Right cardiac atrium (tissue), 5 donors: ENCODE measurements at regions not wholly inside any gene's neighbourhood (a gene's known extent, or its start where the extent isn't known, plus 50 kb on each side); places are given as distances from the start of the nearest gene placed in this dataset.

Experiments used
- ATAC-seq, 2 donors: fragments of 200-7000 bp; cut with Tn5 transposase; one replicate each; pipeline versions ENCODE4 v1.8.0 to v1.9.1; 2020; ENCODE audit warnings: moderate library complexity in 2 of 2, mild to moderate bottlenecking in 1 of 2
- DNase-seq, 3 donors: peaks; one replicate each; pipeline ENCODE4 v3.0.0-alpha.2; 2020
- H3K27ac ChIP-seq: one replicate; pipeline ENCODE4 v1.5.1; 2013; ENCODE audit warnings: mild to moderate bottlenecking, low read length, control low read depth, moderate library complexity
- H3K27me3 ChIP-seq: one replicate; pipeline ENCODE4 v1.6.1; 2013; ENCODE audit not compliant: control insufficient read depth, insufficient read depth
- H3K4me1 ChIP-seq: one replicate; pipeline ENCODE4 v1.6.1; 2013; ENCODE audit warnings: low read length; ENCODE audit not compliant: control insufficient read depth, insufficient read depth
- H3K4me3 ChIP-seq: one replicate; pipeline ENCODE4 v1.5.1; 2013; ENCODE audit warnings: low read length, control low read depth
- H3K9me3 ChIP-seq: one replicate; pipeline ENCODE4 v1.6.1; 2013; ENCODE audit warnings: low read length; ENCODE audit not compliant: control insufficient read depth
- WGBS: extraction: QIAGEN DNeasy Blood & Tissue Kit; methylation state at CpG from one replicate; pipeline ENCODE4 v1.1.7; 2013; 5-methylcytosine and 5-hydroxymethylcytosine counted together
- intact Hi-C, 4 donors: fragments of 100-400 bp; cut with DNase I; formaldehyde crosslinking; loops; one replicate each; pipeline versions ENCODE4 v1.11.0 to v1.14.0; 2022 to 2023
- donor health status: healthy with polysubstance abuse.
- donor health status: DM: no; HTN: yes; CAD: no.
- donor health status: DM: no; HTN: no; CAD: no.
- donor health status: DM: no; HTN: yes; CAD: no; lungs with severe emphysema.
- donor health status: DM: yes; HTN: yes; CAD: no.

DNA sequence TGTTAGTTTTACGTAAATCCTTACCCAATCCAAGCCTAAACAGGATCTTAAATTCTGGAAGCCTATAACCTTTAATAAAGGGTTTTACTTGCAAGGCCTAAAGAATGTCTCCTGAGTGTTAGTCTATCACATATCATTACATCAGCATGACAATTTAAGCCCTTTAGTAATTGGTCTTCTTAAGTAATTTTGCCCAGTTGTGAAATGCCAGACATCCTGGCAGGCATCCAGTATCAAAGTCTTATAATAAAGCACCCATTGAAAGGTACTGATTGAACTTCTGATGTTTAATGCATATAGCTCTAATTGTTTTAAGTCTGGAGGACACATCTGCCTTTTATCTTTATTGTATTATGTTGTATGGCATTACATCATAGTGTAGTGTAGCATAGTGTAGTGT, 1078.9 kb downstream of the SLITRK1 start:
- Histone ChIP-seq H3K4me3 (no peak overlapping the region), H3K4me1 (no peaks in the 10 kb centered on the region), H3K27ac (no peak overlapping the region), H3K27me3 (no peaks in the 10 kb centered on the region), H3K9me3 (no peaks in the 10 kb centered on the region)
- ATAC-seq (no peak), DNase-seq (no peak)
- WGBS: 93% methylated on average over 1 of the region's 1 CpG
- intact Hi-C loops: no loop called here

GRCh38 chr13:82802528-82802927, 1079.7 kb downstream of the SLITRK1 start:
- WGBS: 58% methylated on average over 3 of the region's 3 CpGs
- Histone ChIP-seq H3K27ac (no peak overlapping the region), H3K4me1 (no peaks in the 10 kb centered on the region), H3K27me3 (no peaks in the 10 kb centered on the region), H3K4me3 (no peak overlapping the region), H3K9me3 (no peaks in the 10 kb centered on the region)
- no peak for DNase-seq
- no peak for ATAC-seq
- intact Hi-C loops: no loop called here

GRCh38 chr13:82800391-82800790, 1081.9 kb downstream of the SLITRK1 start:
- no peaks in the 10 kb centered on the region for H3K9me3 ChIP-seq
- H3K27ac ChIP-seq: no peak overlapping the region
- WGBS: 66% methylated on average over 2 of the region's 2 CpGs
- no peaks in the 10 kb centered on the region for H3K4me1 ChIP-seq
- intact Hi-C loops: no loop called here
- H3K27me3 ChIP-seq: no peaks in the 10 kb centered on the region
- ATAC-seq: no peak
- H3K4me3 ChIP-seq: no peak overlapping the region
- no peak for DNase-seq

DNA sequence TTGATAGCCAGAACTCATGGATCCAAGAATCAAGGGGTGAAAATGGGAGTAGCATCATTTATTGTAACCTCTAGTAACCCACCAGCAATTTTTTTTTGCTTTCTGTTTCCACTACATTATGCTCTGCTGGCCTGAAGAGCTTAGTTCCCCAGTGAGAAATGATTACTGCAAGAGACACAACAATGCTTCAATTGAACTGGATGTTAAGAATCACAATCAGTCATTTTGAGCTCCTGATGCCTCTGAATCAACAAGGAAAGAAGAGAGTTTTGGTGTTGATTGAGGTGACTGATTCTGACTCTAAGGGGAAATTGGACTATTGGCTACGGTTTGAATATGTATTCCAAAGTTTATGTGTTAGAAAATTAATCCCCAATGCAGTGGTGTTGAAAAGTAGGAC, 1084.4 kb downstream of the SLITRK1 start:
- H3K27ac ChIP-seq: no peak overlapping the region
- intact Hi-C loops: no loop called here
- no peaks in the 10 kb centered on the region for H3K27me3 ChIP-seq
- no peak overlapping the region for H3K4me3 ChIP-seq
- no peak for ATAC-seq
- 43% methylated on average over 1 of the region's 1 CpG for WGBS
- no peaks in the 10 kb centered on the region for H3K9me3 ChIP-seq
- no peak for DNase-seq
- no peaks in the 10 kb centered on the region for H3K4me1 ChIP-seq

- ATAC-seq (no peak), DNase-seq (no peak)
- Histone ChIP-seq H3K27ac (no peak overlapping the region), H3K4me1 (no peaks in the 10 kb centered on the region), H3K4me3 (no peak overlapping the region), H3K9me3 (no peaks in the 10 kb centered on the region), H3K27me3 (no peaks in the 10 kb centered on the region)
- intact Hi-C loops: no loop called here
- WGBS: 44% methylated on average over 4 of the region's 4 CpGs
Observed at GRCh38 chr13:82791035-82791434, 1091.2 kb downstream of the SLITRK1 start.

DNA sequence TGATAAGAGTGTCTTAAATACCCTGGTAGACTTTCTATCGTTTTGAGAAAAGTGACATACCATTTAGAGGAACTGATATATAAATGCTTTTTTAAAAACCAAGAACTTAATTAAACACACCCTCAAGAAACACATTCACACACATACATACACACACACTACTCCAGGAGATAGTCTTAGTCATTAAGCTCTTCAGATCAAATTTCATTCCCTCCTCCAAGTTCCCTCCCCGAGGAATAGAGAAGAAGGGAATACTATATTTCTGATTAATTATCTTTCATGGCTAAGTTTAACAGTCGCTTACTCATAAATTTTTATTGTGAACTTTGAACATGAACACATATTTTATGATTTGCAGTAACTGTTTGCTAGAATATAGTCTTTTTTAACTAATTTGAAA, 1109.5 kb downstream of the SLITRK1 start:
- Histone ChIP-seq H3K27me3 (no peaks in the 10 kb centered on the region), H3K4me1 (no peaks in the 10 kb centered on the region), H3K9me3 (no peaks in the 10 kb centered on the region), H3K4me3 (no peak overlapping the region), H3K27ac (no peak overlapping the region)
- 37% methylated on average over 3 of the region's 3 CpGs for WGBS
- no peak for ATAC-seq
- intact Hi-C loops: no loop called here
- DNase-seq: no peak

DNA sequence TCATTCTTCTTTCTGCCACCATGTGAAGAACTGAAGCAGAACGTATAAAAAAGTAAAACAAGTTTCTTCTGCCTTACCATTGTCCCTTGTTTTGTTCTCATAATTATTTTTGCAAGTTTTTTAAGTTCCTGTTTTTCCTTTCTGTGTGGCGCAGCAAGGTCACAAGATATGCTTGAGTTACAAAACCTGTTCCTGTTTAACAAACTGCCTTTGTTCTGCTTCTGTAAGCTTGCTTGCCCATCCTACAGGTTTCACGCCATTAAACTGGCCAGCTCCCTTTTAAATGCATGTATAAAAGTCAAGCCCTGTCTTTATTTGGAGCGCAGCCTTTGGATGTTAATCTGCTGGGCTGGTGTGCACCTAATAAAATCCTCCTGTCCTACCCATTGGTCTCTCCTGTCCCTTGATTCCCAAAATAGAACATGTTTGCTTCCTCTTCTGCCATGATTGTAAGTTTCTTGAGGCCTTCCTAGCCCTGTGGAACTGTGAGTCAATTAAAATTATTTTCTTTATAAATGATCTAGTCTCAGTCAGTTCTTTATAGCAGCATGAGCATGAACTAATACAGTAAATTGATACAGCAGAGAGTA, 1115.4 kb downstream of the SLITRK1 start:
- Histone ChIP-seq H3K9me3 (no peaks in the 10 kb centered on the region), H3K27ac (no peak overlapping the region), H3K27me3 (no peaks in the 10 kb centered on the region), H3K4me3 (no peak overlapping the region), H3K4me1 (no peaks in the 10 kb centered on the region)
- DNase-seq (no peak), ATAC-seq (no peak)
- 40% methylated on average over 4 of the region's 4 CpGs for WGBS
- intact Hi-C loops: no loop called here

- H3K9me3 ChIP-seq: no peaks in the 10 kb centered on the region
- no peaks in the 10 kb centered on the region for H3K4me1 ChIP-seq
- DNase-seq: no peak
- WGBS: 95% methylated on average over 1 of the region's 1 CpG
- no peak overlapping the region for H3K27ac ChIP-seq
- no peak for ATAC-seq
- intact Hi-C loops: no loop called here
- no peaks in the 10 kb centered on the region for H3K27me3 ChIP-seq
- no peak overlapping the region for H3K4me3 ChIP-seq
Observed at GRCh38 chr13:82758044-82758443, 1124.2 kb downstream of the SLITRK1 start.

DNA sequence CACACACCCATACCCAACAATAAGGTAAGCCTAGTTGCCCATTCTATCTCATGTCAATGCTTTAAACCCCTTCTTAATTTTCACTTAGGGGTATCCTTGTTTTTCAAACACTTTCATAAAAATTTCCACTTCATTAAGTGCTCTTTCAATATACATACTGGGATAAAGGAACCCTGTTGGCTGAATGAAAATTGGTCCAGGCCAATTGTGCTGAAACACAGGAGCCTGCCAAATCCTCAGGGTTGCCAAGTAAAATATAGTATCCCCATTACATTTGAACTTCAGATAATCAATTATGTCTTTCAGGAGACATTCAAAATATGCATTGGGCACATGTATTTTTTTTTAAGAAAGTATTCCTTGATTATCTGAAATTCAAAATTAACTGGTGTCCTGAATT, 1131.1 kb downstream of the SLITRK1 start:
- intact Hi-C loops: no loop called here
- Histone ChIP-seq H3K27ac (no peak overlapping the region), H3K27me3 (no peaks in the 10 kb centered on the region), H3K9me3 (no peaks in the 10 kb centered on the region), H3K4me3 (no peak overlapping the region), H3K4me1 (no peaks in the 10 kb centered on the region)
- ATAC-seq (no peak), DNase-seq (no peak)

- no peak overlapping the region for H3K27ac ChIP-seq
- 80% methylated on average over 3 of the region's 3 CpGs for WGBS
- H3K27me3 ChIP-seq: no peaks in the 10 kb centered on the region
- ATAC-seq (no peak), DNase-seq (no peak)
- H3K4me3 ChIP-seq: no peak overlapping the region
- no peaks in the 10 kb centered on the region for H3K4me1 ChIP-seq
- no peaks in the 10 kb centered on the region for H3K9me3 ChIP-seq
- intact Hi-C loops: no loop called here
Observed at GRCh38 chr13:82749551-82749950, 1132.7 kb downstream of the SLITRK1 start.

DNA sequence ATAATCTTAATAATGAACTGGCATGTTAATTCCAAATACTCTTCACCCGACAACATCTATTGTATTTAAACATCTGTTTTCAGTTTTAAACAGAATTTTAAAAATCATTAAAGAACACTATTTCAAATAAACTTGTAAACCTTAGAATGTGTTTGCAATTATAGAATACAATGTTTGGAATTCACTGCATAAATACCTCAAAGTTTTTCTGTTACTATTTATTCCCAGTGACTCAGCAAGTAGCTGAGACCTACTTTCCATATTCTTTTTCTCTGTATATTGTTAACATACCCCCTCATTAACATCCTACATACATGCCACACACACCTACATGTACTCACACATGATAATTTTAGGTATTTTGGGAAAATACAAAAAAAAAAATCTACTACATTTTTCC, 1134.3 kb downstream of the SLITRK1 start:
- DNase-seq (no peak), ATAC-seq (no peak)
- WGBS: 73% methylated on average over 1 of the region's 1 CpG
- intact Hi-C loops: no loop called here
- H3K27ac ChIP-seq: no peak overlapping the region
- no peaks in the 10 kb centered on the region for H3K27me3 ChIP-seq
- no peaks in the 10 kb centered on the region for H3K9me3 ChIP-seq
- H3K4me3 ChIP-seq: no peak overlapping the region
- no peaks in the 10 kb centered on the region for H3K4me1 ChIP-seq

GRCh38 chr13:82747291-82747690, 1135.0 kb downstream of the SLITRK1 start:
- 16% methylated on average over 1 of the region's 1 CpG for WGBS
- no peak for ATAC-seq
- Histone ChIP-seq H3K4me1 (no peaks in the 10 kb centered on the region), H3K9me3 (no peaks in the 10 kb centered on the region), H3K27me3 (no peaks in the 10 kb centered on the region), H3K4me3 (no peak overlapping the region), H3K27ac (no peak overlapping the region)
- intact Hi-C loops: no loop called here
- no peak for DNase-seq
